ENCODE measurements at regions not wholly inside any gene's neighbourhood (a gene's known extent, or its start where the extent isn't known, plus 50 kb on each side); places are given as distances from the start of the nearest gene placed in this dataset.

- Histone ChIP-seq H3K27ac (ENCODE audit: insufficient read depth in 1 of 2, low read depth in 1 of 2, low read length in 2 of 2, poor library complexity in 1 of 2, severe bottlenecking in 2 of 2) (no peak overlapping the region), H3K36me3 (ENCODE audit: control insufficient read depth in 4 of 4, insufficient read depth in 4 of 4, low read length in 3 of 4) (no peaks in the 10 kb centered on the region), H3K9me3 (ENCODE audit: control extremely low read depth in 1 of 5, control insufficient read depth in 4 of 5, insufficient read depth in 2 of 5, low read depth in 1 of 5, low read length in 4 of 5) (no peaks in the 10 kb centered on the region), H3K27me3 (replicated peaks in 2 of 5; ENCODE audit: control insufficient read depth in 4 of 5, insufficient read depth in 5 of 5, low read length in 4 of 5) (peaks cover 3 to 6% (median 5%) of the 10 kb centered on the region in 5 experiments), H3K4me1 (ENCODE audit: control extremely low read depth in 1 of 4, control insufficient read depth in 4 of 4, insufficient read depth in 4 of 4, low read length in 3 of 4) (no peaks in the 10 kb centered on the region), H3K4me3 (ENCODE audit: control insufficient read depth in 1 of 7, extremely low read depth in 1 of 7, insufficient read depth in 4 of 7, low read depth in 2 of 7, low read length in 6 of 7) (no peak overlapping the region)
- POLR2A ChIA-PET: no interaction called here
- CTCF ChIA-PET: interaction anchor here (1.0 to 2.0 kb wide), 2 partner anchors 13 to 128 kb away, joined by 3 to 5 read pairs; no protein-coding TSS in a partner anchor
- 100% methylated on average over 1 of the region's 3 CpGs for WGBS (ENCODE audit: insufficient coverage)
- DNase-seq: no peak
These were observed 81.4 kb downstream of the ACAA2 start for GRCh38 chr18:49731860-49732311.

DNA sequence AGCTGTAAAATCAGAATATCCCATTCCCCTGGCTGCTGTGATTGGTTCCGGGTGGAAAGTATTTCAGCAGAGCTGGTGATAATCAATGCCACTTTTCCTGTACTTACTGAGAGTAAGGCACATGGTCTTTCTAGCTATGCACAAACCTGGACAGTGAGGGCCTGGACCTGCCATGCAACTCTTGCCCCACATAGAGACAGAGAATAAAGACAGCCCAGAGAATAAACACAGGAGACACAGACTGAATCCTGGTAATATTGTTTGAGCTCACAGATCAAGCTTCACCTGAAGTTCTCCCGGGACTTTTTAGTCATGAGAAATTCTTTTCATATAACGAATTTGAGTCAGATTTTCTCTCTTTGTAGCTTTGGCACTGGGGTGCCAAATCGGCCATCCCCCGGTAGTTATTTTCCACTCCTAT, 81.9 kb downstream of the ACAA2 start:
- Histone ChIP-seq H3K27ac (ENCODE audit: insufficient read depth in 1 of 2, low read depth in 1 of 2, low read length in 2 of 2, poor library complexity in 1 of 2, severe bottlenecking in 2 of 2) (no peak overlapping the region), H3K4me3 (ENCODE audit: control insufficient read depth in 1 of 7, extremely low read depth in 1 of 7, insufficient read depth in 4 of 7, low read depth in 2 of 7, low read length in 6 of 7) (no peak overlapping the region), H3K4me1 (ENCODE audit: control extremely low read depth in 1 of 4, control insufficient read depth in 4 of 4, insufficient read depth in 4 of 4, low read length in 3 of 4) (no peaks in the 10 kb centered on the region), H3K27me3 (replicated peaks in 2 of 5; ENCODE audit: control insufficient read depth in 4 of 5, insufficient read depth in 5 of 5, low read length in 4 of 5) (peaks cover 3 to 6% (median 5%) of the 10 kb centered on the region in 5 experiments), H3K9me3 (ENCODE audit: control extremely low read depth in 1 of 5, control insufficient read depth in 4 of 5, insufficient read depth in 2 of 5, low read depth in 1 of 5, low read length in 4 of 5) (no peaks in the 10 kb centered on the region), H3K36me3 (ENCODE audit: control insufficient read depth in 4 of 4, insufficient read depth in 4 of 4, low read length in 3 of 4) (no peaks in the 10 kb centered on the region)
- DNase-seq: no peak
- WGBS (ENCODE audit: insufficient coverage): 91% methylated on average over 4 of the region's 5 CpGs
- POLR2A ChIA-PET: no interaction called here
- CTCF ChIA-PET: interaction anchor here (1.4 to 2.0 kb wide), 2 partner anchors 9 to 129 kb away, joined by 4 to 5 read pairs; no protein-coding TSS in a partner anchor

GRCh38 chr18:49730951-49731391, 82.4 kb downstream of the ACAA2 start:
- ChIA-PET POLR2A (no interaction called here), CTCF (interaction anchor here (1.4 to 2.0 kb wide), 2 partner anchors 9 to 129 kb away, joined by 4 to 5 read pairs; no protein-coding TSS in a partner anchor)
- Histone ChIP-seq H3K9me3 (ENCODE audit: control extremely low read depth in 1 of 5, control insufficient read depth in 4 of 5, insufficient read depth in 2 of 5, low read depth in 1 of 5, low read length in 4 of 5) (no peaks in the 10 kb centered on the region), H3K27me3 (replicated peaks in 2 of 5; ENCODE audit: control insufficient read depth in 4 of 5, insufficient read depth in 5 of 5, low read length in 4 of 5) (peaks cover under 1 to 4% (median 3%) of the 10 kb centered on the region in 5 experiments), H3K36me3 (ENCODE audit: control insufficient read depth in 4 of 4, insufficient read depth in 4 of 4, low read length in 3 of 4) (no peaks in the 10 kb centered on the region), H3K4me3 (ENCODE audit: control insufficient read depth in 1 of 7, extremely low read depth in 1 of 7, insufficient read depth in 4 of 7, low read depth in 2 of 7, low read length in 6 of 7) (no peak overlapping the region), H3K27ac (ENCODE audit: insufficient read depth in 1 of 2, low read depth in 1 of 2, low read length in 2 of 2, poor library complexity in 1 of 2, severe bottlenecking in 2 of 2) (no peak overlapping the region), H3K4me1 (ENCODE audit: control extremely low read depth in 1 of 4, control insufficient read depth in 4 of 4, insufficient read depth in 4 of 4, low read length in 3 of 4) (no peaks in the 10 kb centered on the region)
- DNase-seq: no peak
- WGBS (ENCODE audit: insufficient coverage): 98% methylated on average over 4 of the region's 4 CpGs

DNA sequence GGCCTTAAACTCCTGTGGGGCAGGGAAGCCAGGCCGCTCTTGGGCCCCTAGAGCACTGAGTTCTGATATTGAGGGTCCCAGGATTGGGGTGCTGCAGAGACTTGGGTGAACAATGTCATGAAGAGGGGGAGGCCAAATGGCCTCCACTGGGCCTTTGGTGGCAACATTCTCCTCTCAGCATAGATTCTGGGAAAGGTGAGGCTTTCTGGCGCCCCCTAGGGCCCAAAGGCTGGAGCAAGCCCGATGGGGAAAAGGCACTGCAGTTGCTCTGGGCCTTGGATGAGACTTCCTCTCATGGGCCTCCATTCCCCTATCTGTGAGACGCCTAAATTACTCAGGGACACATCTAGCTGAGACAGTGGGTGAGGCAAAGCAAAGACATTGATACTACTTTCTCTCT, 84.8 kb downstream of the ACAA2 start:
- Histone ChIP-seq H3K9me3 (ENCODE audit: control extremely low read depth in 1 of 5, control insufficient read depth in 4 of 5, insufficient read depth in 2 of 5, low read depth in 1 of 5, low read length in 4 of 5) (no peaks in the 10 kb centered on the region), H3K36me3 (ENCODE audit: control insufficient read depth in 4 of 4, insufficient read depth in 4 of 4, low read length in 3 of 4) (no peaks in the 10 kb centered on the region), H3K27me3 (replicated peaks in 2 of 5; ENCODE audit: control insufficient read depth in 4 of 5, insufficient read depth in 5 of 5, low read length in 4 of 5) (peaks cover 0 to 4% (median 2%) of the 10 kb centered on the region in 5 experiments), H3K4me3 (ENCODE audit: control insufficient read depth in 1 of 7, extremely low read depth in 1 of 7, insufficient read depth in 4 of 7, low read depth in 2 of 7, low read length in 6 of 7) (no peak overlapping the region), H3K4me1 (ENCODE audit: control extremely low read depth in 1 of 4, control insufficient read depth in 4 of 4, insufficient read depth in 4 of 4, low read length in 3 of 4) (no peaks in the 10 kb centered on the region), H3K27ac (ENCODE audit: insufficient read depth in 1 of 2, low read depth in 1 of 2, low read length in 2 of 2, poor library complexity in 1 of 2, severe bottlenecking in 2 of 2) (no peak overlapping the region)
- POLR2A ChIA-PET: no interaction called here
- WGBS (ENCODE audit: insufficient coverage): 39% methylated on average over 4 of the region's 4 CpGs
- CTCF ChIA-PET: interaction anchor here (0.8 kb wide), 1 partner anchor 60 kb away, joined by 3 read pairs; no protein-coding TSS in a partner anchor
- peak; percentile 2 to 48 (median 24) for DNase-seq

- Histone ChIP-seq H3K4me1 (ENCODE audit: control extremely low read depth in 1 of 4, control insufficient read depth in 4 of 4, insufficient read depth in 4 of 4, low read length in 3 of 4) (no peaks in the 10 kb centered on the region), H3K36me3 (ENCODE audit: control insufficient read depth in 4 of 4, insufficient read depth in 4 of 4, low read length in 3 of 4) (no peaks in the 10 kb centered on the region), H3K4me3 (ENCODE audit: control insufficient read depth in 1 of 7, extremely low read depth in 1 of 7, insufficient read depth in 4 of 7, low read depth in 2 of 7, low read length in 6 of 7) (no peak overlapping the region), H3K9me3 (ENCODE audit: control extremely low read depth in 1 of 5, control insufficient read depth in 4 of 5, insufficient read depth in 2 of 5, low read depth in 1 of 5, low read length in 4 of 5) (no peaks in the 10 kb centered on the region), H3K27me3 (replicated peaks in 2 of 5; ENCODE audit: control insufficient read depth in 4 of 5, insufficient read depth in 5 of 5, low read length in 4 of 5) (peaks cover 0 to 11% (median 2%) of the 10 kb centered on the region in 5 experiments), H3K27ac (ENCODE audit: insufficient read depth in 1 of 2, low read depth in 1 of 2, low read length in 2 of 2, poor library complexity in 1 of 2, severe bottlenecking in 2 of 2) (no peak overlapping the region)
- ChIA-PET POLR2A (no interaction called here), CTCF (interaction anchor here (0.9 kb wide), 2 partner anchors 8 to 10 kb away, joined by 3 read pairs; no protein-coding TSS in a partner anchor)
- WGBS (ENCODE audit: insufficient coverage): 90% methylated on average over 8 of the region's 10 CpGs
- DNase-seq: no peak
These were observed 85.5 kb downstream of the ACAA2 start for GRCh38 chr18:49727816-49728215.

DNA sequence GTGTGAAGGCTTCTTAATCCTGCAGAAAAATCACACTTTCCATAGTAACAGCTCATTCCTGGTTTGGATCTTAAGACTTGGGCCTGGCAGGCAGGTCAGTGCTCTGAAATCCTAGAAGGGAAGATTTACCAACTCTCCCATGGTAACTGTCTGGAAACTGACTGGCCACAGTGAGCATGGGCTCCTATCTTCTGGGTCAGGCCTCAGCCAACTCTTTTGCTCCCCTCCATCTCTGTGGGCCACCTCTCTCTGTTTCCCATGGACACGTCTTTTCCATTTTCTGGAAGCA, 86.7 kb downstream of the ACAA2 start:
- 100% methylated on average over 1 of the region's 1 CpG for WGBS (ENCODE audit: insufficient coverage)
- no peak overlapping the region for H3K27ac ChIP-seq (ENCODE audit: insufficient read depth in 1 of 2, low read depth in 1 of 2, low read length in 2 of 2, poor library complexity in 1 of 2, severe bottlenecking in 2 of 2)

GRCh38 chr18:49725809-49726674, 87.3 kb downstream of the ACAA2 start:
- POLR2A ChIA-PET: no interaction called here
- no peaks in the 10 kb centered on the region for H3K36me3 ChIP-seq (ENCODE audit: control insufficient read depth in 4 of 4, insufficient read depth in 4 of 4, low read length in 3 of 4)
- DNase-seq: no peak
- no peaks in the 10 kb centered on the region for H3K4me1 ChIP-seq (ENCODE audit: control extremely low read depth in 1 of 4, control insufficient read depth in 4 of 4, insufficient read depth in 4 of 4, low read length in 3 of 4)
- no peak overlapping the region for H3K27ac ChIP-seq (ENCODE audit: insufficient read depth in 1 of 2, low read depth in 1 of 2, low read length in 2 of 2, poor library complexity in 1 of 2, severe bottlenecking in 2 of 2)
- 94% methylated on average over 8 of the region's 13 CpGs for WGBS (ENCODE audit: insufficient coverage)
- peaks cover 0 to 11% (median 2%) of the 10 kb centered on the region in 5 experiments for H3K27me3 ChIP-seq (replicated peaks in 2 of 5; ENCODE audit: control insufficient read depth in 4 of 5, insufficient read depth in 5 of 5, low read length in 4 of 5)
- H3K4me3 ChIP-seq (ENCODE audit: control insufficient read depth in 1 of 7, extremely low read depth in 1 of 7, insufficient read depth in 4 of 7, low read depth in 2 of 7, low read length in 6 of 7): no peak overlapping the region
- CTCF ChIA-PET: no interaction called here
- H3K9me3 ChIP-seq (ENCODE audit: control extremely low read depth in 1 of 5, control insufficient read depth in 4 of 5, insufficient read depth in 2 of 5, low read depth in 1 of 5, low read length in 4 of 5): no peaks in the 10 kb centered on the region

More for the DNA sequence above, 86.7 kb downstream of the ACAA2 start:
- no peak overlapping the region for H3K4me3 ChIP-seq (ENCODE audit: control insufficient read depth in 1 of 7, extremely low read depth in 1 of 7, insufficient read depth in 4 of 7, low read depth in 2 of 7, low read length in 6 of 7)
- H3K27me3 ChIP-seq (replicated peaks in 2 of 5; ENCODE audit: control insufficient read depth in 4 of 5, insufficient read depth in 5 of 5, low read length in 4 of 5): peaks cover 0 to 11% (median 2%) of the 10 kb centered on the region in 5 experiments
- no peak for DNase-seq
- no peaks in the 10 kb centered on the region for H3K4me1 ChIP-seq (ENCODE audit: control extremely low read depth in 1 of 4, control insufficient read depth in 4 of 4, insufficient read depth in 4 of 4, low read length in 3 of 4)
- POLR2A ChIA-PET: interaction anchor here (0.7 kb wide), 1 partner anchor 804 kb away, joined by 6 read pairs; no protein-coding TSS in a partner anchor
- H3K9me3 ChIP-seq (ENCODE audit: control extremely low read depth in 1 of 5, control insufficient read depth in 4 of 5, insufficient read depth in 2 of 5, low read depth in 1 of 5, low read length in 4 of 5): no peaks in the 10 kb centered on the region
- CTCF ChIA-PET: interaction anchor here (0.7 kb wide), 1 partner anchor 976 kb away, joined by 3 read pairs; no protein-coding TSS in a partner anchor
- H3K36me3 ChIP-seq (ENCODE audit: control insufficient read depth in 4 of 4, insufficient read depth in 4 of 4, low read length in 3 of 4): no peaks in the 10 kb centered on the region
